OCI-LY3 (cell line): ENCODE measurements at regions not wholly inside any gene's neighbourhood (a gene's known extent, or its start where the extent isn't known, plus 50 kb on each side); places are given as distances from the start of the nearest gene placed in this dataset.
A peak's percentile ranks its signal among the peaks of the same experiment; 100 is the strongest.

Experiments
- H2AFZ ChIP-seq: fragments of 200-600, 300-600 bp; shearing (Covaris generic); 2 replicates; pipeline ENCODE4 v1.6.0; 2014; ENCODE audit warnings: antibody characterized with exemption, low read depth, low read length
- H3K27ac ChIP-seq: fragments of 200-600, 300-600 bp; sonication (generic); 2 replicates; pipeline ENCODE4 v1.5.1; 2014; ENCODE audit warnings: mild to moderate bottlenecking, low read length, moderate library complexity, mixed read lengths
- H3K27me3 ChIP-seq: fragments of 200-600, 300-600 bp; sonication (generic); 2 replicates; pipeline ENCODE4 v1.6.1; 2014; ENCODE audit warnings: low read depth, low read length, mixed read lengths
- H3K36me3 ChIP-seq: fragments of 200-600, 300-600 bp; sonication (generic); replicated peaks from 2 replicates; pipeline ENCODE3; 2014; ENCODE audit warnings: low read depth, low read length, mixed read lengths
- H3K4me1 ChIP-seq: fragments of 300-600, 200-600 bp; sonication (generic); 2 replicates; pipeline ENCODE4 v1.6.1; 2014; ENCODE audit warnings: low read length, mixed read lengths
- H3K4me2 ChIP-seq: fragments of 200-600, 300-600 bp; sonication (generic); 2 replicates; pipeline ENCODE4 v1.6.1; 2014; ENCODE audit warnings: low read length, mixed read lengths
- H3K4me3 ChIP-seq: fragments of 300-600, 200-600 bp; sonication (generic); 2 replicates; pipeline ENCODE4 v1.5.1; 2014; ENCODE audit warnings: antibody characterized with exemption, mild to moderate bottlenecking, low read length, moderate library complexity
- H3K79me2 ChIP-seq: fragments of 300-600, 200-600 bp; shearing (Covaris generic); 2 replicates; pipeline ENCODE4 v1.6.1; 2014; ENCODE audit warnings: mild to moderate bottlenecking, low read length, mixed read lengths
- H3K9ac ChIP-seq: fragments of 300-600, 200-600 bp; shearing (Covaris generic); 2 replicates; pipeline ENCODE4 v1.6.0; 2014; ENCODE audit warnings: mild to moderate bottlenecking, low read length, moderate library complexity
- H3K9me3 ChIP-seq: fragments of 200-600, 300-600 bp; shearing (Covaris generic); 2 replicates; pipeline ENCODE4 v1.6.1; 2014; ENCODE audit warnings: low read length, mixed read lengths; ENCODE audit not compliant: insufficient read depth
- H4K20me1 ChIP-seq: fragments of 200-600, 300-600 bp; sonication (generic); 2 replicates; pipeline ENCODE4 v1.6.1; 2016; ENCODE audit warnings: low read length, mixed read lengths; ENCODE audit not compliant: insufficient read depth
- CTCF ChIP-seq: fragments of 200-600, 300-600 bp; sonication (generic); IDR thresholded peaks from 2 replicates; pipeline ENCODE4 v1.5.1; 2014; ENCODE audit warnings: antibody characterized with exemption, low read length, low read depth
- EZH2phosphoT487 ChIP-seq: fragments of 200-600 bp; shearing (Covaris generic); IDR thresholded peaks from 2 replicates; pipeline ENCODE4 v1.6.1; 2018; ENCODE audit warnings: antibody characterized with exemption, mixed run types, low read depth

GRCh38 chr5:164832516-164832915 is 1327.1 kb downstream of the MAT2B start:
- no peak overlapping the region for H3K4me3 ChIP-seq

GRCh38 chr5:164844348-164844747 is 1338.9 kb downstream of the MAT2B start:
- Histone ChIP-seq H2AFZ (no peak overlapping the region), H4K20me1 (no peaks in the 10 kb centered on the region), H3K27me3 (no peaks in the 10 kb centered on the region), H3K27ac (no peak overlapping the region), H3K4me3 (no peak overlapping the region), H3K9me3 (no peaks in the 10 kb centered on the region), H3K4me1 (no peaks in the 10 kb centered on the region), H3K9ac (no peak overlapping the region), H3K79me2 (no peaks in the 10 kb centered on the region), H3K4me2 (no peak overlapping the region), H3K36me3 (no peaks in the 10 kb centered on the region)
- TF ChIP-seq EZH2phosphoT487 (no peak), CTCF (no peak)

More at GRCh38 chr5:164832516-164832915, 1327.1 kb downstream of the MAT2B start:
- Histone ChIP-seq H3K9me3 (no peaks in the 10 kb centered on the region), H3K4me2 (no peak overlapping the region), H2AFZ (no peak overlapping the region), H3K27ac (no peak overlapping the region), H4K20me1 (no peaks in the 10 kb centered on the region), H3K4me1 (no peaks in the 10 kb centered on the region), H3K27me3 (no peaks in the 10 kb centered on the region), H3K36me3 (no peaks in the 10 kb centered on the region), H3K9ac (no peak overlapping the region), H3K79me2 (no peaks in the 10 kb centered on the region)
- no peak for TF ChIP-seq EZH2phosphoT487

- no peaks in the 10 kb centered on the region for H3K4me1 ChIP-seq
- no peak overlapping the region for H3K9ac ChIP-seq
- no peaks in the 10 kb centered on the region for H3K27me3 ChIP-seq
- H3K27ac ChIP-seq = no peak overlapping the region
- H2AFZ ChIP-seq = no peak overlapping the region
- no peak for TF ChIP-seq CTCF
- TF ChIP-seq EZH2phosphoT487 = no peak
- no peak overlapping the region for H3K4me3 ChIP-seq
- no peak overlapping the region for H3K4me2 ChIP-seq
- H3K9me3 ChIP-seq = no peaks in the 10 kb centered on the region
- no peaks in the 10 kb centered on the region for H4K20me1 ChIP-seq
- no peaks in the 10 kb centered on the region for H3K79me2 ChIP-seq
- no peaks in the 10 kb centered on the region for H3K36me3 ChIP-seq
Observed at GRCh38 chr5:164860896-164861295, 1355.5 kb downstream of the MAT2B start.

- Histone ChIP-seq H3K9me3 (no peaks in the 10 kb centered on the region), H3K4me3 (no peak overlapping the region), H3K36me3 (no peaks in the 10 kb centered on the region), H3K27ac (no peak overlapping the region), H3K4me1 (no peaks in the 10 kb centered on the region), H2AFZ (no peak overlapping the region), H3K27me3 (no peaks in the 10 kb centered on the region), H3K79me2 (no peaks in the 10 kb centered on the region), H3K9ac (no peak overlapping the region), H4K20me1 (no peaks in the 10 kb centered on the region), H3K4me2 (no peak overlapping the region)
- TF ChIP-seq EZH2phosphoT487 (no peak), CTCF (no peak)
Observed at GRCh38 chr5:164861610-164862009, 1356.2 kb downstream of the MAT2B start.

GRCh38 chr5:164868761-164869160 is 1363.3 kb downstream of the MAT2B start:
- no peaks in the 10 kb centered on the region for H4K20me1 ChIP-seq
- no peaks in the 10 kb centered on the region for H3K27me3 ChIP-seq
- H3K4me1 ChIP-seq = no peaks in the 10 kb centered on the region
- H3K79me2 ChIP-seq = no peaks in the 10 kb centered on the region
- H3K4me3 ChIP-seq = no peak overlapping the region
- peak overlapping the region; percentile 19; the same call in 1 of the 2 replicates for H3K4me2 ChIP-seq
- no peak overlapping the region for H3K27ac ChIP-seq
- no peak for TF ChIP-seq CTCF
- TF ChIP-seq EZH2phosphoT487 = no peak
- H3K9me3 ChIP-seq = no peaks in the 10 kb centered on the region
- H3K36me3 ChIP-seq = no peaks in the 10 kb centered on the region
- no peak overlapping the region for H2AFZ ChIP-seq
- no peak overlapping the region for H3K9ac ChIP-seq
